Inflammatory macrophage treated with lipopolysaccharide for 1 hour (primary cell): ENCODE measurements at regions not wholly inside any gene's neighbourhood (a gene's known extent, or its start where the extent isn't known, plus 50 kb on each side); places are given as distances from the start of the nearest gene placed in this dataset.
"Not testable (repeated sequence)": the region's sequence is repeated elsewhere in the genome, so short reads cannot be mapped to it uniquely, and the experiment has no call there.

ENCODE experiments used
- DNase-seq, 2 donors: peaks; one replicate each; pipeline ENCODE4 v3.0.0-alpha.2; 2020 to 2022

- no peak for DNase-seq
Observed at GRCh38 chr4:62619971-62620370, 1419.8 kb downstream of the ADGRL3 start.

- DNase-seq = peak in 1 of 2 donors; percentile 8
Observed at GRCh38 chr4:62618042-62618441, 1417.9 kb downstream of the ADGRL3 start.

- DNase-seq = no peak
Observed at GRCh38 chr4:62601737-62602136, 1401.6 kb downstream of the ADGRL3 start.

GRCh38 chr4:62595265-62595664, 1395.1 kb downstream of the ADGRL3 start:
- not testable (repeated sequence) for DNase-seq

- no peak for DNase-seq
Observed at GRCh38 chr4:62591756-62592155, 1391.6 kb downstream of the ADGRL3 start.

GRCh38 chr4:62588671-62589070, 1388.5 kb downstream of the ADGRL3 start:
- no peak for DNase-seq

GRCh38 chr4:62571494-62571893, 1371.4 kb downstream of the ADGRL3 start:
- DNase-seq = no peak

- DNase-seq = no peak
Observed at GRCh38 chr4:62560858-62561257, 1360.7 kb downstream of the ADGRL3 start.

GRCh38 chr4:62550121-62550520, 1350.0 kb downstream of the ADGRL3 start:
- DNase-seq = no peak

GRCh38 chr4:62549601-62550000, 1349.5 kb downstream of the ADGRL3 start:
- DNase-seq = no peak

- DNase-seq = no peak
Observed at GRCh38 chr4:62548765-62549164, 1348.6 kb downstream of the ADGRL3 start.

GRCh38 chr4:62548108-62548524, 1348.0 kb downstream of the ADGRL3 start:
- no peak for DNase-seq

GRCh38 chr4:62544428-62544827, 1344.3 kb downstream of the ADGRL3 start:
- no peak for DNase-seq

GRCh38 chr4:62543002-62543401, 1342.9 kb downstream of the ADGRL3 start:
- no peak for DNase-seq

GRCh38 chr4:62533573-62533972, 1333.4 kb downstream of the ADGRL3 start:
- DNase-seq = no peak

GRCh38 chr4:62531731-62532130, 1331.6 kb downstream of the ADGRL3 start:
- no peak for DNase-seq

GRCh38 chr4:62531264-62531663, 1331.1 kb downstream of the ADGRL3 start:
- no peak for DNase-seq

GRCh38 chr4:62528874-62529273, 1328.7 kb downstream of the ADGRL3 start:
- DNase-seq = no peak

GRCh38 chr4:62526671-62527070, 1326.5 kb downstream of the ADGRL3 start:
- DNase-seq = no peak

- DNase-seq = no peak
Observed at GRCh38 chr4:62523256-62523655, 1323.1 kb downstream of the ADGRL3 start.

- no peak for DNase-seq
Observed at GRCh38 chr4:62522273-62522672, 1322.1 kb downstream of the ADGRL3 start.

- peak; percentile 9 to 16 for DNase-seq
Observed at GRCh38 chr4:62517716-62518115, 1317.6 kb downstream of the ADGRL3 start.

GRCh38 chr4:62513306-62513705, 1313.2 kb downstream of the ADGRL3 start:
- peak; percentile 6 to 11 for DNase-seq

GRCh38 chr4:62512271-62512670, 1312.1 kb downstream of the ADGRL3 start:
- DNase-seq = no peak

GRCh38 chr4:62510228-62510627, 1310.1 kb downstream of the ADGRL3 start:
- no peak for DNase-seq

GRCh38 chr4:62500296-62500695, 1300.2 kb downstream of the ADGRL3 start:
- DNase-seq = no peak
